Panc1 (cell line): ENCODE measurements at regions not wholly inside any gene's neighbourhood (a gene's known extent, or its start where the extent isn't known, plus 50 kb on each side); places are given as distances from the start of the nearest gene placed in this dataset.

Experiments
- ATAC-seq: fragments of 200-7000 bp; cut with Tn5 transposase; 2 replicates; pipeline ENCODE4 v1.9.1; 2020; ENCODE audit warnings: mild to moderate bottlenecking, moderate library complexity
- BruUV-seq: library from RNA; stranded (reverse); fragments of 400-500 nt; replicated peaks from 2 replicates; lab custom pipeline; 2021; lab: Mats Ljungman, UMichigan
- CTCF ChIA-PET: fragments of 300-600 bp; sonication (Branson Sonifier 250); formaldehyde crosslinking; loops from one replicate; lab custom pipeline; 2022; ENCODE audit warnings: antibody characterized with exemption; lab: Charles Lee
- POLR2A ChIA-PET: fragments of 300-600 bp; sonication (Branson Sonifier 250); formaldehyde crosslinking; loops from one replicate; lab custom pipeline; 2022; ENCODE audit warnings: antibody characterized with exemption; lab: Charles Lee
- DNase-seq: peaks from one replicate; pipeline ENCODE4 v3.0.0-alpha.2; 2010; ENCODE audit warnings: low read depth, low spot score
- H3K27ac ChIP-seq: 2 replicates; pipeline ENCODE4 v1.5.1; 2011; ENCODE audit warnings: mild to moderate bottlenecking, low read length, inconsistent platforms
- H3K27me3 ChIP-seq: fragments of 200-500 bp; sonication (Bioruptor generic); 2 replicates; pipeline ENCODE4 v1.6.0; 2014; ENCODE audit warnings: low read length, inconsistent platforms; ENCODE audit not compliant: control insufficient read depth, insufficient read depth
- H3K36me3 ChIP-seq: fragments of 200-500 bp; sonication (Bioruptor generic); 2 replicates; pipeline ENCODE4 v1.5.1; 2014; ENCODE audit warnings: inconsistent platforms, mild to moderate bottlenecking, low read length, moderate library complexity; ENCODE audit not compliant: control insufficient read depth, insufficient read depth
- H3K4me1 ChIP-seq: 2 replicates; pipeline ENCODE4 v1.5.1; 2011; ENCODE audit warnings: inconsistent platforms, mild to moderate bottlenecking, low read length, moderate library complexity; ENCODE audit not compliant: control insufficient read depth, insufficient read depth
- H3K4me3 ChIP-seq, 2 experiments: 2 replicates each; pipeline ENCODE4 v1.5.1; 2011 to 2012; ENCODE audit warnings: low read depth in 2 of 2, low read length in 2 of 2, mild to moderate bottlenecking in 2 of 2, inconsistent platforms in 1 of 2, moderate library complexity in 1 of 2
- H3K9me3 ChIP-seq: fragments of 200-500 bp; sonication (Bioruptor generic); 2 replicates; pipeline ENCODE4 v1.5.1; 2014; ENCODE audit warnings: low read depth, mild to moderate bottlenecking, inconsistent platforms, low read length, moderate library complexity; ENCODE audit not compliant: control insufficient read depth, insufficient read depth
- CTCF ChIP-seq: fragments of 450-650 bp; IDR thresholded peaks from 2 replicates; pipeline ENCODE4 v1.5.1; 2017; ENCODE audit warnings: mild to moderate bottlenecking
- POLR2AphosphoS5 ChIP-seq: IDR thresholded peaks from 2 replicates; pipeline ENCODE4 v1.6.1; 2012; ENCODE audit warnings: mild to moderate bottlenecking, low read depth, low read length, moderate library complexity
- REST ChIP-seq, 2 experiments: IDR thresholded peaks; 2 replicates each; pipeline ENCODE4 v1.6.1; 2011 to 2012; ENCODE audit warnings: low read depth in 2 of 2, control low read depth in 1 of 2, low read length in 1 of 2, mild to moderate bottlenecking in 1 of 2, moderate library complexity in 1 of 2; ENCODE audit not compliant: insufficient read depth in 1 of 2
- SIN3A ChIP-seq: IDR thresholded peaks from 2 replicates; pipeline ENCODE4 v1.6.1; 2012; ENCODE audit warnings: low read depth, mild to moderate bottlenecking, low read length, moderate library complexity, borderline replicate concordance; ENCODE audit not compliant: insufficient read depth
- TCF7L2 ChIP-seq: IDR thresholded peaks from 2 replicates; pipeline ENCODE4 v1.6.1; 2011; ENCODE audit warnings: mild to moderate bottlenecking, low read depth, low read length, inconsistent platforms
- in situ Hi-C: cut with HindIII; loops from 2 replicates; pipeline ENCODE4 v1.10.0; 2016; ENCODE audit warnings: low sequenced_read_pairs, low pct_unique_long_range_greater_than_20kb
- intact Hi-C: fragments of 100-400 bp; cut with micrococcal nuclease; formaldehyde crosslinking; loops from one replicate; pipeline ENCODE4 v1.10.0; 2022; ENCODE audit not compliant: unreplicated experiment

- Histone ChIP-seq H3K36me3 (no peaks in the 10 kb centered on the region), H3K4me1 (no peaks in the 10 kb centered on the region), H3K27me3 (no peaks in the 10 kb centered on the region), H3K4me3 (no peak overlapping the region), H3K9me3 (no peaks in the 10 kb centered on the region), H3K27ac (no peak overlapping the region)
- in situ Hi-C loops (no loop called here), intact Hi-C loops (no loop called here)
- no peak for DNase-seq
- no TSS peak for BruUV-seq
- no peak for ATAC-seq
- ChIA-PET CTCF (no interaction called here), POLR2A (no interaction called here)
- no peak for TF ChIP-seq SIN3A
- no peak for TF ChIP-seq TCF7L2
- no peak for TF ChIP-seq REST (IDR thresholded peaks at IDR 0.05; ENCODE audit: insufficient read depth in 1 of 2, low read depth in 2 of 2, low read length in 1 of 2)
- no peak for TF ChIP-seq CTCF
- TF ChIP-seq POLR2AphosphoS5: no peak
These were observed 250.3 kb downstream of the SEC61B start for GRCh38 chr9:99472240-99472915.

- POLR2A ChIA-PET: no interaction called here
- TF ChIP-seq POLR2AphosphoS5 (no peak), TCF7L2 (no peak), SIN3A (no peak), REST (IDR thresholded peaks at IDR 0.05; ENCODE audit: insufficient read depth in 1 of 2, low read depth in 2 of 2, low read length in 1 of 2) (no peak), CTCF (no peak)
- no peaks in the 10 kb centered on the region for H3K9me3 ChIP-seq
- DNase-seq (no peak), ATAC-seq (no peak)
- no peaks in the 10 kb centered on the region for H3K4me1 ChIP-seq
- intact Hi-C loops (no loop called here), in situ Hi-C loops (no loop called here)
- H3K36me3 ChIP-seq: no peaks in the 10 kb centered on the region
- BruUV-seq: no TSS peak
- H3K27me3 ChIP-seq: no peaks in the 10 kb centered on the region
- no peak overlapping the region for H3K4me3 ChIP-seq
- CTCF ChIA-PET: no interaction called here
- no peak overlapping the region for H3K27ac ChIP-seq
These were observed 250.8 kb downstream of the SEC61B start for GRCh38 chr9:99472916-99473245.
